Gastroesophageal sphincter (tissue), 4 donors: ENCODE measurements at regions not wholly inside any gene's neighbourhood (a gene's known extent, or its start where the extent isn't known, plus 50 kb on each side); places are given as distances from the start of the nearest gene placed in this dataset.

Experiments used
- ATAC-seq: fragments of 150-250 bp; one replicate; pipeline ENCODE4 v1.9.1; 2016; ENCODE audit warnings: mild to moderate bottlenecking, moderate library complexity
- H3K27ac ChIP-seq, 4 donors: fragments of 200-600 bp; sonication (generic) in 3 of 4; 1 replicate in 3 of 4; 2 replicates in 1 of 4; pipeline ENCODE4 v1.5.1; 2016 to 2019
- H3K27me3 ChIP-seq: fragments of 200-600 bp; sonication (generic); one replicate; pipeline ENCODE4 v1.5.1; 2019
- H3K36me3 ChIP-seq, 2 donors: fragments of 200-600 bp; sonication (generic); one replicate each; pipeline ENCODE4 v1.5.1; 2019; ENCODE audit warnings: control low read depth in 1 of 2
- H3K4me1 ChIP-seq, 3 donors: fragments of 200-600 bp; sonication (generic); 1 replicate in 2 of 3; 2 replicates in 1 of 3; pipeline ENCODE4 v1.5.1; 2016 to 2019; ENCODE audit warnings: control low read depth in 2 of 3
- H3K4me3 ChIP-seq, 2 donors: fragments of 200-600 bp; sonication (generic); one replicate each; pipeline ENCODE4 v1.5.1; 2019; ENCODE audit warnings: mild to moderate bottlenecking in 1 of 2, moderate library complexity in 1 of 2
- H3K9me3 ChIP-seq, 3 donors: fragments of 200-600 bp; sonication (generic); one replicate each; pipeline ENCODE4 v1.5.1; 2017 to 2019; ENCODE audit warnings: control low read depth in 2 of 3
- CTCF ChIP-seq, 4 experiments: fragments of 200-600 bp in 2 of 4; fragments of 450-650 bp in 2 of 4; sonication (generic) in 1 of 4; IDR thresholded peaks; one replicate each; pipeline ENCODE4 v1.5.1; 2017 to 2019; ENCODE audit warnings: antibody characterized with exemption in 4 of 4, mild to moderate bottlenecking in 2 of 4, moderate library complexity in 2 of 4
- EP300 ChIP-seq: sonication (generic); formaldehyde crosslinking; IDR thresholded peaks from one replicate; pipeline ENCODE4 v1.6.1; 2017; ENCODE audit warnings: antibody characterized with exemption, mild to moderate bottlenecking
- POLR2A ChIP-seq, 2 donors: fragments of 450-650 bp; IDR thresholded peaks; one replicate each; pipeline ENCODE4 v1.6.1; 2017; ENCODE audit warnings: antibody characterized with exemption in 2 of 2, mild to moderate bottlenecking in 2 of 2, moderate library complexity in 1 of 2
- POLR2AphosphoS5 ChIP-seq: sonication (generic); formaldehyde crosslinking; IDR thresholded peaks from one replicate; pipeline ENCODE4 v1.6.1; 2017; ENCODE audit warnings: antibody characterized with exemption
- WGBS, 2 donors: methylation state at CpG; one replicate each; pipeline ENCODE4 v1.1.5; 2018; ENCODE audit warnings: low coverage in 1 of 2; 5-methylcytosine and 5-hydroxymethylcytosine counted together

GRCh38 chr4:63553123-63553522 lies 856.1 kb downstream of the TECRL start:
- H3K4me3 ChIP-seq, result no peak overlapping the region
- TF ChIP-seq POLR2AphosphoS5, result no peak
- TF ChIP-seq EP300, result no peak
- no peak for TF ChIP-seq CTCF (IDR thresholded peaks at IDR 0.05)
- TF ChIP-seq POLR2A (IDR thresholded peaks at IDR 0.05), result no peak
- H3K4me1 ChIP-seq, result no peaks in the 10 kb centered on the region
- ATAC-seq, result no peak
- H3K27me3 ChIP-seq, result no peaks in the 10 kb centered on the region
- no peaks in the 10 kb centered on the region for H3K36me3 ChIP-seq
- no peak overlapping the region for H3K27ac ChIP-seq
- no peaks in the 10 kb centered on the region for H3K9me3 ChIP-seq

GRCh38 chr4:63541828-63542227 lies 867.4 kb downstream of the TECRL start:
- no peak overlapping the region for H3K27ac ChIP-seq

GRCh38 chr4:63529581-63530337 lies 879.5 kb downstream of the TECRL start:
- Histone ChIP-seq H3K27ac (no peak overlapping the region), H3K27me3 (no peaks in the 10 kb centered on the region), H3K4me1 (no peaks in the 10 kb centered on the region), H3K4me3 (no peak overlapping the region), H3K36me3 (no peaks in the 10 kb centered on the region), H3K9me3 (no peaks in the 10 kb centered on the region)
- WGBS, 2 donors, result 52 to 81% methylated on average over 2 to 7 of the region's 7 CpGs
- TF ChIP-seq POLR2AphosphoS5 (no peak), POLR2A (IDR thresholded peaks at IDR 0.05) (no peak), CTCF (IDR thresholded peaks at IDR 0.05) (no peak), EP300 (no peak)
- ATAC-seq, result no peak

More at GRCh38 chr4:63541828-63542227, 867.4 kb downstream of the TECRL start:
- no peaks in the 10 kb centered on the region for H3K36me3 ChIP-seq
- H3K27me3 ChIP-seq, result no peaks in the 10 kb centered on the region
- H3K4me3 ChIP-seq, result no peak overlapping the region
- ATAC-seq, result no peak
- TF ChIP-seq EP300 (no peak), POLR2AphosphoS5 (no peak), CTCF (IDR thresholded peaks at IDR 0.05) (no peak), POLR2A (IDR thresholded peaks at IDR 0.05) (no peak)
- 83% methylated on average over 1 of the region's 2 CpGs; no CpG with 5 or more reads in 1 of the 2 donors for WGBS, 2 donors
- peaks cover 0 to 24% (median 0%) of the 10 kb centered on the region in 3 donors for H3K9me3 ChIP-seq
- no peaks in the 10 kb centered on the region for H3K4me1 ChIP-seq

- WGBS, 2 donors, result 49 to 50% methylated on average over 3 to 4 of the region's 4 CpGs
- ATAC-seq, result no peak
Observed at GRCh38 chr4:63528256-63528991, 880.8 kb downstream of the TECRL start.

More at GRCh38 chr4:63528256-63528991, 880.8 kb downstream of the TECRL start:
- Histone ChIP-seq H3K27me3 (no peaks in the 10 kb centered on the region), H3K9me3 (no peaks in the 10 kb centered on the region), H3K4me3 (no peak overlapping the region), H3K4me1 (no peaks in the 10 kb centered on the region), H3K27ac (no peak overlapping the region), H3K36me3 (no peaks in the 10 kb centered on the region)
- no peak for TF ChIP-seq CTCF (IDR thresholded peaks at IDR 0.05)
- no peak for TF ChIP-seq POLR2A (IDR thresholded peaks at IDR 0.05)
- no peak for TF ChIP-seq EP300
